ENCODE measurements at regions not wholly inside any gene's neighbourhood (a gene's known extent, or its start where the extent isn't known, plus 50 kb on each side); places are given as distances from the start of the nearest gene placed in this dataset.

- no peaks in the 10 kb centered on the region for H3K79me2 ChIP-seq (ENCODE audit: control insufficient read depth, insufficient read depth, low read length)
- H4K20me1 ChIP-seq (ENCODE audit: control insufficient read depth, insufficient read depth, low read length, poor library complexity, severe bottlenecking): no peaks in the 10 kb centered on the region
- no peak overlapping the region for H3K4me2 ChIP-seq (replicated peaks; ENCODE audit: low read depth, low read length, poor library complexity, severe bottlenecking)
- no peak for DNase-seq
- H3K4me1 ChIP-seq (ENCODE audit: control insufficient read depth in 2 of 2, insufficient read depth in 2 of 2, low read length in 2 of 2): no peaks in the 10 kb centered on the region
- ChIA-PET CTCF (no interaction called here), POLR2A (no interaction called here)
- Mint-ChIP-seq H3K27ac (no peak overlapping the region), H3K27me3 (peaks cover 3% of the 10 kb centered on the region), H3K4me3 (no peak overlapping the region), H3K9me3 (ENCODE audit: insufficient read depth) (no peaks in the 10 kb centered on the region), H3K4me1 (no peaks in the 10 kb centered on the region)
- no peak overlapping the region for H2AFZ ChIP-seq (ENCODE audit: insufficient read depth, low read depth, low read length, poor library complexity, severe bottlenecking)
- H3K36me3 ChIP-seq (replicated peaks in 1 of 2; ENCODE audit: control extremely low read depth in 1 of 2, control insufficient read depth in 1 of 2, extremely low read depth in 1 of 2, insufficient read depth in 2 of 2, low read length in 1 of 2): no peaks in the 10 kb centered on the region
- TF ChIP-seq EZH2 (IDR thresholded peaks at IDR 0.05; ENCODE audit: borderline replicate concordance, insufficient read depth, low read depth, low read length, poor library complexity, severe bottlenecking) (no peak), CTCF (IDR thresholded peaks at IDR 0.05) (no peak)
- no peak overlapping the region for H3K9ac ChIP-seq (ENCODE audit: low read length)
- no peak overlapping the region for H3K4me3 ChIP-seq (ENCODE audit: control extremely low read depth in 1 of 5, extremely low read depth in 1 of 5, insufficient read depth in 1 of 5, low read depth in 2 of 5, low read length in 4 of 5)
- intact Hi-C loops (cut with micrococcal nuclease): no loop called here
- no peaks in the 10 kb centered on the region for H3K9me3 ChIP-seq (ENCODE audit: control extremely low read depth in 1 of 3, control insufficient read depth in 2 of 3, insufficient read depth in 1 of 3, low read length in 2 of 3)
- no peak overlapping the region for H3K27ac ChIP-seq (ENCODE audit: low read length in 2 of 2)
- H3K27me3 ChIP-seq (replicated peaks in 1 of 4; ENCODE audit: control extremely low read depth in 1 of 4, control insufficient read depth in 3 of 4, insufficient read depth in 4 of 4, low read length in 3 of 4): no peaks in the 10 kb centered on the region
- no peak for ATAC-seq (ENCODE audit: low read depth)
Observed at GRCh38 chr18:44411262-44411905, 269.3 kb upstream of the SETBP1 start.

- Mint-ChIP-seq H3K27ac (no peak overlapping the region), H3K9me3 (ENCODE audit: insufficient read depth) (no peaks in the 10 kb centered on the region), H3K4me3 (no peak overlapping the region), H3K4me1 (no peaks in the 10 kb centered on the region), H3K27me3 (peaks cover 3% of the 10 kb centered on the region)
- Histone ChIP-seq H4K20me1 (ENCODE audit: control insufficient read depth, insufficient read depth, low read length, poor library complexity, severe bottlenecking) (no peaks in the 10 kb centered on the region), H3K4me1 (ENCODE audit: control insufficient read depth in 2 of 2, insufficient read depth in 2 of 2, low read length in 2 of 2) (no peaks in the 10 kb centered on the region), H3K27me3 (replicated peaks in 1 of 4; ENCODE audit: control extremely low read depth in 1 of 4, control insufficient read depth in 3 of 4, insufficient read depth in 4 of 4, low read length in 3 of 4) (no peaks in the 10 kb centered on the region), H3K36me3 (replicated peaks in 1 of 2; ENCODE audit: control extremely low read depth in 1 of 2, control insufficient read depth in 1 of 2, extremely low read depth in 1 of 2, insufficient read depth in 2 of 2, low read length in 1 of 2) (no peaks in the 10 kb centered on the region), H3K4me3 (ENCODE audit: control extremely low read depth in 1 of 5, extremely low read depth in 1 of 5, insufficient read depth in 1 of 5, low read depth in 2 of 5, low read length in 4 of 5) (no peak overlapping the region), H3K9me3 (ENCODE audit: control extremely low read depth in 1 of 3, control insufficient read depth in 2 of 3, insufficient read depth in 1 of 3, low read length in 2 of 3) (peaks cover 0 to 4% (median 0%) of the 10 kb centered on the region in 3 donors), H2AFZ (ENCODE audit: insufficient read depth, low read depth, low read length, poor library complexity, severe bottlenecking) (no peak overlapping the region), H3K4me2 (replicated peaks; ENCODE audit: low read depth, low read length, poor library complexity, severe bottlenecking) (no peak overlapping the region), H3K9ac (ENCODE audit: low read length) (no peak overlapping the region), H3K27ac (ENCODE audit: low read length in 2 of 2) (no peak overlapping the region), H3K79me2 (ENCODE audit: control insufficient read depth, insufficient read depth, low read length) (no peaks in the 10 kb centered on the region)
- ATAC-seq (ENCODE audit: low read depth): no peak
- DNase-seq: no peak
- TF ChIP-seq EZH2 (IDR thresholded peaks at IDR 0.05; ENCODE audit: borderline replicate concordance, insufficient read depth, low read depth, low read length, poor library complexity, severe bottlenecking) (no peak), CTCF (IDR thresholded peaks at IDR 0.05) (no peak)
- POLR2A ChIA-PET: no interaction called here
- 100% methylated on average over 1 of the region's 2 CpGs for WGBS (ENCODE audit: insufficient coverage)
- intact Hi-C loops (cut with micrococcal nuclease): no loop called here
- CTCF ChIA-PET: no interaction called here
Observed at GRCh38 chr18:44411976-44412375, 268.7 kb upstream of the SETBP1 start.

Data from B cell (primary cell).